ENCODE measurements at regions not wholly inside any gene's neighbourhood (a gene's known extent, or its start where the extent isn't known, plus 50 kb on each side); places are given as distances from the start of the nearest gene placed in this dataset.

DNA sequence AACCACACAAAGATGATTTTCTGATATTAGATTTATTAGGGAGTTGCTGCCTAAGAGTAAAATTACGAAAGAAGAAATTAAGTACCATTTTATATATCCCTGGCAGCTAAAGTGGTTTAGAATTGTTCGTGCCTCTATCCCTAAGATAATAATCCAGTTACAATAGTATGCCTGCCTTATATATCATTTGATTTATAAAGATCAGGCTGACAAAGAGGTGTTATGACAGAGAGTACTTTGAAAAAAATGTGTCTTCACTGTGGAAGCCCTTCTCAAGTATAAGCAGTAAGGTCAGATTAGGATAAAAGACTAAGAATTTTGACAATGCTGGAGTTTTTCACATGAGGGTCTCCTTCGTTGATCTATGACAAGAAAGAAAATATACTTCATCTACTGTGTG lies 619.9 kb downstream of the ADGRL2 start:
- Mint-ChIP-seq H3K36me3 (ENCODE audit: unreplicated experiment) (no peaks in the 10 kb centered on the region), H3K27ac (ENCODE audit: unreplicated experiment) (no peak overlapping the region), H3K9me3 (ENCODE audit: unreplicated experiment) (no peaks in the 10 kb centered on the region), H3K27me3 (ENCODE audit: unreplicated experiment) (no peaks in the 10 kb centered on the region), H3K4me1 (ENCODE audit: unreplicated experiment) (peaks cover 34% of the 10 kb centered on the region), H3K4me3 (ENCODE audit: unreplicated experiment) (no peak overlapping the region)
- DNase-seq (ENCODE audit: extremely low spot score, unreplicated experiment) = no peak
- TF ChIP-seq CTCF (IDR thresholded peaks at IDR 0.05) = no peak

- Mint-ChIP-seq H3K27ac (ENCODE audit: unreplicated experiment) (no peak overlapping the region), H3K27me3 (ENCODE audit: unreplicated experiment) (no peaks in the 10 kb centered on the region), H3K4me3 (ENCODE audit: unreplicated experiment) (no peak overlapping the region)
These were observed 610.9 kb downstream of the ADGRL2 start for GRCh38 chr1:82411605-82412004.

DNA sequence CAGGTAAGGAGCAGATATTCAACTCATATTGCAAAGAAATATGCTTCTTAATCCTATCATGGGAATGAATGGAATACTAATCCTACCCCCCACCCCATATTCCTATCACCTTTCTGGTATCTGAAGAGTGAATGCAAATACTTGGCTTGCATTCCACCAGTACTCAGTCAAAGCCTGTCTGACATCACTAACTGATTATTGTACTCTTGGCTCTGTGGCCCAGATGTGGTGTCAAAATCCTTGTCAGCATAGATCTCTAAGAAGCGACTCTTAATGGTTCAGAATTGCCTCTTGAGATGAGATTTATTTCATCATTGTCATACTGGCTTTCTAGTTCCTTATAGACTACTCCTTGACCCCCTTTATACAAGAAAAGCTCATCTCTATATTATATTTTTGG lies 604.6 kb downstream of the ADGRL2 start:
- no peak for TF ChIP-seq CTCF (IDR thresholded peaks at IDR 0.05)
- Mint-ChIP-seq H3K4me3 (ENCODE audit: unreplicated experiment) (no peak overlapping the region), H3K27me3 (ENCODE audit: unreplicated experiment) (no peaks in the 10 kb centered on the region), H3K27ac (ENCODE audit: unreplicated experiment) (no peak overlapping the region), H3K4me1 (ENCODE audit: unreplicated experiment) (no peaks in the 10 kb centered on the region), H3K36me3 (ENCODE audit: unreplicated experiment) (no peaks in the 10 kb centered on the region), H3K9me3 (ENCODE audit: unreplicated experiment) (no peaks in the 10 kb centered on the region)
- DNase-seq (ENCODE audit: extremely low spot score, unreplicated experiment) = no peak

More at GRCh38 chr1:82411605-82412004, 610.9 kb downstream of the ADGRL2 start:
- H3K9me3 Mint-ChIP-seq (ENCODE audit: unreplicated experiment) = no peaks in the 10 kb centered on the region
- no peaks in the 10 kb centered on the region for H3K36me3 Mint-ChIP-seq (ENCODE audit: unreplicated experiment)
- no peak for DNase-seq (ENCODE audit: extremely low spot score, unreplicated experiment)
- H3K4me1 Mint-ChIP-seq (ENCODE audit: unreplicated experiment) = no peaks in the 10 kb centered on the region
- no peak for TF ChIP-seq CTCF (IDR thresholded peaks at IDR 0.05)

DNA sequence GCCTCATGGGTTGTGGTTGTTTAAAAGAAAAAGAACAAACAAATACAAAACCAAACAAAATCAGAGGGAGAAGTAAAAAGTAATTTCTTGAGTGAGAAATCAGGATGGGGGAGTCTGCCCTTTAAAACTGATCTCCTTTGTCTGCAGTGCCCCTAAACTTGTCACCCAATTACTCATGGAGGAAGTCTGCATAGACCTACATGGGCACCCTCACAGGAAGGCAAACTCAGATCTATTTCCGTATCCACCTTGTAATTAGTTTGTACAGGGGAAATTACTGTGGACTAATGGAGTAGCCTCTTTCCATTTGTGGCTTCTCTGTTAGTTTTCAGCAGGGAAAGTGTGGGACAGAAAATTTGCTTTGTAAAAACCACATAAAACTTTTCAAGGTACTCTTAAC lies 600.4 kb downstream of the ADGRL2 start:
- no peaks in the 10 kb centered on the region for H3K36me3 Mint-ChIP-seq (ENCODE audit: unreplicated experiment)
- no peak for DNase-seq (ENCODE audit: extremely low spot score, unreplicated experiment)
- no peaks in the 10 kb centered on the region for H3K4me1 Mint-ChIP-seq (ENCODE audit: unreplicated experiment)
- no peak for TF ChIP-seq CTCF (IDR thresholded peaks at IDR 0.05)
- no peak overlapping the region for H3K27ac Mint-ChIP-seq (ENCODE audit: unreplicated experiment)
- no peaks in the 10 kb centered on the region for H3K27me3 Mint-ChIP-seq (ENCODE audit: unreplicated experiment)
- no peak overlapping the region for H3K4me3 Mint-ChIP-seq (ENCODE audit: unreplicated experiment)
- no peaks in the 10 kb centered on the region for H3K9me3 Mint-ChIP-seq (ENCODE audit: unreplicated experiment)

DNA sequence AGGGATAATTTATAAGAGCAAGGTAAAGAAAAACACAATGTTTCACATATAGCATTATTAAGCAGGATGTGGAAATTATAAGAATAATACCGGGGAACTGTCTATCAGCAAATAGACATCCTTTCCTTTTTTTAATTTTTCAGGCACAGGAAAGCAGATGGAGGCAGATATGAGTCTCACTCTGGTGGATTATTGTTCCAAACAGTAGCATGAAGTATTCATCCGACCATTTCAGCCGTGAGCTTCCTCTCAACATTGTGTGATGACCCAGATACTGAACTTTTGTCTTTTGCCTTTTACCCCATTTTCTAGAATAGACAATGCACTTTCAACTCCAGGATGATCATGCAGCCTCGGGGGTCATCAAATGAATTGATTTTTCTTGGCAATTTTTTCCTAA lies 599.8 kb downstream of the ADGRL2 start:
- Mint-ChIP-seq H3K9me3 (ENCODE audit: unreplicated experiment) (no peaks in the 10 kb centered on the region), H3K27me3 (ENCODE audit: unreplicated experiment) (no peaks in the 10 kb centered on the region), H3K36me3 (ENCODE audit: unreplicated experiment) (no peaks in the 10 kb centered on the region), H3K27ac (ENCODE audit: unreplicated experiment) (no peak overlapping the region), H3K4me1 (ENCODE audit: unreplicated experiment) (no peaks in the 10 kb centered on the region), H3K4me3 (ENCODE audit: unreplicated experiment) (no peak overlapping the region)
- no peak for DNase-seq (ENCODE audit: extremely low spot score, unreplicated experiment)
- TF ChIP-seq CTCF (IDR thresholded peaks at IDR 0.05) = no peak

All from osteocyte (in vitro differentiated cells).